Osteoblast (primary cell): ENCODE measurements at regions not wholly inside any gene's neighbourhood (a gene's known extent, or its start where the extent isn't known, plus 50 kb on each side); places are given as distances from the start of the nearest gene placed in this dataset.

Source experiments
- DNase-seq: peaks from one replicate; pipeline ENCODE4 v3.0.0; 2011; ENCODE audit warnings: low spot score, mixed read lengths; ENCODE audit not compliant: insufficient read length; ENCODE audit errors: missing footprints
- H2AFZ ChIP-seq: 2 replicates; pipeline ENCODE4 v1.6.0; 2011; ENCODE audit warnings: mild to moderate bottlenecking, low read length
- H3K27ac ChIP-seq: 2 replicates; pipeline ENCODE4 v1.5.1; 2011; ENCODE audit warnings: mild to moderate bottlenecking, low read depth, low read length, moderate library complexity
- H3K27me3 ChIP-seq: 2 replicates; pipeline ENCODE4 v1.6.0; 2012; ENCODE audit warnings: mild to moderate bottlenecking, control low read depth, inconsistent platforms, low read length, moderate library complexity; ENCODE audit not compliant: insufficient read depth
- H3K36me3 ChIP-seq: 2 replicates; pipeline ENCODE4 v1.5.1; 2011; ENCODE audit warnings: mild to moderate bottlenecking, low read length, control low read depth, moderate library complexity; ENCODE audit not compliant: insufficient read depth
- H3K4me1 ChIP-seq: 2 replicates; pipeline ENCODE4 v1.5.1; 2011; ENCODE audit warnings: mild to moderate bottlenecking, low read length, control low read depth, moderate library complexity; ENCODE audit not compliant: insufficient read depth
- H3K4me2 ChIP-seq: 2 replicates; pipeline ENCODE4 v1.6.0; 2011; ENCODE audit warnings: mild to moderate bottlenecking, low read length; ENCODE audit not compliant: insufficient read depth
- H3K4me3 ChIP-seq: fragments of 200-600 bp; sonication (generic); 3 replicates; pipeline ENCODE4 v1.5.1; 2012; ENCODE audit warnings: mild to moderate bottlenecking, low read length, inconsistent platforms; ENCODE audit not compliant: insufficient read depth
- H3K79me2 ChIP-seq: 2 replicates; pipeline ENCODE4 v1.6.0; 2012; ENCODE audit warnings: mild to moderate bottlenecking, low read length, control low read depth, inconsistent platforms; ENCODE audit not compliant: insufficient read depth
- H3K9me3 ChIP-seq: 2 replicates; pipeline ENCODE4 v1.5.1; 2011; ENCODE audit warnings: low read depth, low read length, control low read depth
- H4K20me1 ChIP-seq: 2 replicates; pipeline ENCODE4 v1.6.0; 2012; ENCODE audit warnings: mild to moderate bottlenecking, low read length, control low read depth; ENCODE audit not compliant: insufficient read depth
- CTCF ChIP-seq: IDR thresholded peaks from 2 replicates; pipeline ENCODE4 v1.5.1; 2011; ENCODE audit warnings: mild to moderate bottlenecking, low read depth, low read length, moderate library complexity; ENCODE audit errors: extremely low read depth

- no peak overlapping the region for H3K27ac ChIP-seq
- no peaks in the 10 kb centered on the region for H3K9me3 ChIP-seq
- H3K4me1 ChIP-seq: no peaks in the 10 kb centered on the region
- H4K20me1 ChIP-seq: no peaks in the 10 kb centered on the region
- DNase-seq: no peak
- no peak overlapping the region for H2AFZ ChIP-seq
- no peaks in the 10 kb centered on the region for H3K36me3 ChIP-seq
- H3K4me2 ChIP-seq: no peak overlapping the region
- no peaks in the 10 kb centered on the region for H3K27me3 ChIP-seq
- TF ChIP-seq CTCF: no peak
- no peak overlapping the region for H3K4me3 ChIP-seq
- no peaks in the 10 kb centered on the region for H3K79me2 ChIP-seq
These were observed 167.4 kb upstream of the FAM47A start for GRCh38 chrX:34299451-34299967.

GRCh38 chrX:34294665-34295064 lies 162.6 kb upstream of the FAM47A start:
- Histone ChIP-seq H2AFZ (no peak overlapping the region), H3K27me3 (no peaks in the 10 kb centered on the region), H3K4me3 (no peak overlapping the region), H3K36me3 (no peaks in the 10 kb centered on the region), H4K20me1 (no peaks in the 10 kb centered on the region), H3K4me2 (no peak overlapping the region), H3K27ac (no peak overlapping the region), H3K4me1 (no peaks in the 10 kb centered on the region), H3K9me3 (no peaks in the 10 kb centered on the region), H3K79me2 (no peaks in the 10 kb centered on the region)
- no peak for DNase-seq
- TF ChIP-seq CTCF: no peak

DNA sequence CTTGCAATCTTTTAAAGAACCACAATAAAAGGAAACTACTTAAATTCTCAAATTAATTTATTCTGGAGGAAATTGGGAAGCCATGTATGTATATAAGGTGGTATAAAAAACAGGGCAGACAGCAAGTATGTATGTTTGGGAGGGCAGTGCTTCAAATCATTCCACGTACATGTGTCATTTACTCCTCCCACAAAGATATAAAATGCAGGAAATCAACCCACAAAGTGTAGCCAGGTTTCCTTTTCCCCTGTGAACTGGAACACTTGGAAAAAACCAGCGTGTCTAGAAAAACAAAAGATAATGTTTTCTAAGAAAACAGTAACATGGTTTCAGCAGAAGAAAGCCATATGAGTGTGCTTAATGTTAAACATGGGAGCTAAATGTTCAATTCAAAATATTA lies 156.7 kb upstream of the FAM47A start:
- no peak for TF ChIP-seq CTCF
- no peaks in the 10 kb centered on the region for H3K9me3 ChIP-seq
- no peaks in the 10 kb centered on the region for H3K79me2 ChIP-seq
- no peaks in the 10 kb centered on the region for H3K4me1 ChIP-seq
- H3K27ac ChIP-seq: no peak overlapping the region
- H3K4me2 ChIP-seq: no peak overlapping the region
- no peaks in the 10 kb centered on the region for H3K27me3 ChIP-seq
- no peak for DNase-seq
- H3K4me3 ChIP-seq: no peak overlapping the region
- H4K20me1 ChIP-seq: no peaks in the 10 kb centered on the region
- H3K36me3 ChIP-seq: no peaks in the 10 kb centered on the region
- H2AFZ ChIP-seq: no peak overlapping the region

DNA sequence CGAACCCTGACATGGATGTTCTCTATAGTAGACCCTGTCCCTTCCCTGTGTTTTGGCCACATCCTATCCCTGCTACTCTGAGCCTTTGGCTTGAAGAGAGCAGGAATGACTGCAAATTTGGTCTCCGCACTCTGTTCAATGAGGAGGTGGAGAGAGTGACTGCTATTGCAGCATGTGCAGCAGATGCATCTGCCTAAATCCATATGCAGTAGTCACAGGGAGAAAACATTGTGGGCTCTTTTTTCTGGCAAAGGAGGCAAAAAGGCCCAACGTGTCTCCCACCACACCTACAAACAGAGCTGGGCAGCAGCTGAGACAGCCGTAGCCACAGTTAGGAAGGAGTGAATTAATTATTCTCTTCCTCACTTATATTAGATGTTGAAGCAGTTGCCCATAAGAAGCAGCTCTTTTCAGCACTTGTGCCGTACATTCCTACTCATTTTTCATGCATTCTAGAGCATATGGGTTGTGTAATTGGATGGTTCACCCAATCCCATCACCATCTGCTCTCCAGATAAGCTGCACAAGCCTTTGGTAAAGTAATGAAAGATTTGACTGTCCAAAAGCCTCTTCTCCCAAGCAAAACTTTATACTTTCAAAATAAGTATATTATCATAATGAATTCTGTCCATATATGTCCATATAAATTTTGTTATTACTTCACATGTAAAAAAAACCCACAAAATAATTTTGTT lies 147.9 kb upstream of the FAM47A start:
- Histone ChIP-seq H4K20me1 (no peaks in the 10 kb centered on the region), H3K9me3 (no peaks in the 10 kb centered on the region), H3K4me3 (no peak overlapping the region), H3K4me1 (no peaks in the 10 kb centered on the region), H3K79me2 (no peaks in the 10 kb centered on the region), H3K27ac (no peak overlapping the region), H3K27me3 (no peaks in the 10 kb centered on the region), H3K36me3 (no peaks in the 10 kb centered on the region), H2AFZ (no peak overlapping the region), H3K4me2 (no peak overlapping the region)
- no peak for DNase-seq
- TF ChIP-seq CTCF: no peak
